ENCODE measurements at regions not wholly inside any gene's neighbourhood (a gene's known extent, or its start where the extent isn't known, plus 50 kb on each side); places are given as distances from the start of the nearest gene placed in this dataset.

GRCh38 chr2:21469564-21469963, 345.8 kb downstream of the TDRD15 start:
- H3K9me3 ChIP-seq (ENCODE audit: control insufficient read depth, insufficient read depth, low read length), result no peaks in the 10 kb centered on the region
- no peaks in the 10 kb centered on the region for H3K36me3 ChIP-seq (ENCODE audit: control insufficient read depth, insufficient read depth, low read length)
- H3K4me1 ChIP-seq (ENCODE audit: control insufficient read depth, insufficient read depth, low read length), result no peaks in the 10 kb centered on the region; the same call in 1 of the 2 replicates
- DNase-seq (ENCODE audit: low read depth, low spot score), result no peak
- H3K27me3 ChIP-seq (ENCODE audit: control insufficient read depth, insufficient read depth, low read length), result no peaks in the 10 kb centered on the region
- no peak overlapping the region for H3K27ac ChIP-seq (ENCODE audit: low read length)
- 100% methylated on average over 1 of the region's 4 CpGs for WGBS (ENCODE audit: insufficient coverage, insufficient read length)
- no peak overlapping the region for H3K4me3 ChIP-seq (ENCODE audit: low read length)

GRCh38 chr2:21480162-21480561, 356.4 kb downstream of the TDRD15 start:
- WGBS (ENCODE audit: insufficient coverage, insufficient read length), result no CpG with 5 or more reads among the region's 2 CpGs

GRCh38 chr2:21484643-21485042, 360.9 kb downstream of the TDRD15 start:
- no peak overlapping the region for H3K4me3 ChIP-seq (ENCODE audit: low read length)
- WGBS (ENCODE audit: insufficient coverage, insufficient read length), result no CpG with 5 or more reads among the region's 8 CpGs
- no peak for DNase-seq (ENCODE audit: low read depth, low spot score)

More at GRCh38 chr2:21480162-21480561, 356.4 kb downstream of the TDRD15 start:
- no peaks in the 10 kb centered on the region for H3K36me3 ChIP-seq (ENCODE audit: control insufficient read depth, insufficient read depth, low read length)
- no peaks in the 10 kb centered on the region for H3K4me1 ChIP-seq (ENCODE audit: control insufficient read depth, insufficient read depth, low read length)
- DNase-seq (ENCODE audit: low read depth, low spot score), result no peak
- H3K9me3 ChIP-seq (ENCODE audit: control insufficient read depth, insufficient read depth, low read length), result no peaks in the 10 kb centered on the region
- H3K4me3 ChIP-seq (ENCODE audit: low read length), result no peak overlapping the region
- H3K27ac ChIP-seq (ENCODE audit: low read length), result no peak overlapping the region
- H3K27me3 ChIP-seq (ENCODE audit: control insufficient read depth, insufficient read depth, low read length), result no peaks in the 10 kb centered on the region

GRCh38 chr2:21486445-21486844, 362.7 kb downstream of the TDRD15 start:
- DNase-seq (ENCODE audit: low read depth, low spot score), result no peak
- H3K36me3 ChIP-seq (ENCODE audit: control insufficient read depth, insufficient read depth, low read length), result no peaks in the 10 kb centered on the region
- H3K27ac ChIP-seq (ENCODE audit: low read length), result no peak overlapping the region
- no peaks in the 10 kb centered on the region for H3K9me3 ChIP-seq (ENCODE audit: control insufficient read depth, insufficient read depth, low read length)
- no CpG with 5 or more reads among the region's 2 CpGs for WGBS (ENCODE audit: insufficient coverage, insufficient read length)
- no peaks in the 10 kb centered on the region for H3K27me3 ChIP-seq (ENCODE audit: control insufficient read depth, insufficient read depth, low read length)
- H3K4me3 ChIP-seq (ENCODE audit: low read length), result no peak overlapping the region
- no peaks in the 10 kb centered on the region for H3K4me1 ChIP-seq (ENCODE audit: control insufficient read depth, insufficient read depth, low read length)

More at GRCh38 chr2:21484643-21485042, 360.9 kb downstream of the TDRD15 start:
- Histone ChIP-seq H3K9me3 (ENCODE audit: control insufficient read depth, insufficient read depth, low read length) (no peaks in the 10 kb centered on the region), H3K27me3 (ENCODE audit: control insufficient read depth, insufficient read depth, low read length) (no peaks in the 10 kb centered on the region), H3K27ac (ENCODE audit: low read length) (no peak overlapping the region), H3K36me3 (ENCODE audit: control insufficient read depth, insufficient read depth, low read length) (no peaks in the 10 kb centered on the region), H3K4me1 (ENCODE audit: control insufficient read depth, insufficient read depth, low read length) (no peaks in the 10 kb centered on the region)

- Histone ChIP-seq H3K9me3 (ENCODE audit: control insufficient read depth, insufficient read depth, low read length) (no peaks in the 10 kb centered on the region), H3K4me1 (ENCODE audit: control insufficient read depth, insufficient read depth, low read length) (no peaks in the 10 kb centered on the region), H3K27ac (ENCODE audit: low read length) (no peak overlapping the region), H3K4me3 (ENCODE audit: low read length) (no peak overlapping the region), H3K36me3 (ENCODE audit: control insufficient read depth, insufficient read depth, low read length) (no peaks in the 10 kb centered on the region), H3K27me3 (ENCODE audit: control insufficient read depth, insufficient read depth, low read length) (no peaks in the 10 kb centered on the region)
- no peak for DNase-seq (ENCODE audit: low read depth, low spot score)
- no CpG with 5 or more reads among the region's 3 CpGs for WGBS (ENCODE audit: insufficient coverage, insufficient read length)
Observed at GRCh38 chr2:21489080-21489479, 365.3 kb downstream of the TDRD15 start.

GRCh38 chr2:21498016-21498415, 374.2 kb downstream of the TDRD15 start:
- Histone ChIP-seq H3K9me3 (ENCODE audit: control insufficient read depth, insufficient read depth, low read length) (no peaks in the 10 kb centered on the region), H3K36me3 (ENCODE audit: control insufficient read depth, insufficient read depth, low read length) (no peaks in the 10 kb centered on the region), H3K27ac (ENCODE audit: low read length) (no peak overlapping the region), H3K27me3 (ENCODE audit: control insufficient read depth, insufficient read depth, low read length) (no peaks in the 10 kb centered on the region), H3K4me1 (ENCODE audit: control insufficient read depth, insufficient read depth, low read length) (peaks cover 2% of the 10 kb centered on the region; the same call in 1 of the 2 replicates), H3K4me3 (ENCODE audit: low read length) (no peak overlapping the region)
- no peak for DNase-seq (ENCODE audit: low read depth, low spot score)
- no CpG with 5 or more reads among the region's 4 CpGs for WGBS (ENCODE audit: insufficient coverage, insufficient read length)

GRCh38 chr2:21500401-21500945, 376.7 kb downstream of the TDRD15 start:
- Histone ChIP-seq H3K4me3 (ENCODE audit: low read length) (no peak overlapping the region), H3K27ac (ENCODE audit: low read length) (no peak overlapping the region), H3K4me1 (ENCODE audit: control insufficient read depth, insufficient read depth, low read length) (peaks cover 2% of the 10 kb centered on the region; the same call in 1 of the 2 replicates), H3K9me3 (ENCODE audit: control insufficient read depth, insufficient read depth, low read length) (no peaks in the 10 kb centered on the region), H3K27me3 (ENCODE audit: control insufficient read depth, insufficient read depth, low read length) (no peaks in the 10 kb centered on the region), H3K36me3 (ENCODE audit: control insufficient read depth, insufficient read depth, low read length) (no peaks in the 10 kb centered on the region)
- no peak for DNase-seq (ENCODE audit: low read depth, low spot score)
- WGBS (ENCODE audit: insufficient coverage, insufficient read length), result no CpG with 5 or more reads among the region's 4 CpGs

- no peak for DNase-seq (ENCODE audit: low read depth, low spot score)
- Histone ChIP-seq H3K27ac (ENCODE audit: low read length) (no peak overlapping the region), H3K4me3 (ENCODE audit: low read length) (no peak overlapping the region), H3K4me1 (ENCODE audit: control insufficient read depth, insufficient read depth, low read length) (peaks cover 2% of the 10 kb centered on the region; the same call in 1 of the 2 replicates), H3K9me3 (ENCODE audit: control insufficient read depth, insufficient read depth, low read length) (no peaks in the 10 kb centered on the region), H3K36me3 (ENCODE audit: control insufficient read depth, insufficient read depth, low read length) (no peaks in the 10 kb centered on the region), H3K27me3 (ENCODE audit: control insufficient read depth, insufficient read depth, low read length) (no peaks in the 10 kb centered on the region)
- WGBS (ENCODE audit: insufficient coverage, insufficient read length), result no CpG with 5 or more reads among the region's 5 CpGs
Observed at GRCh38 chr2:21501376-21502027, 377.7 kb downstream of the TDRD15 start.

- Histone ChIP-seq H3K4me3 (ENCODE audit: low read length) (no peak overlapping the region), H3K4me1 (ENCODE audit: control insufficient read depth, insufficient read depth, low read length) (no peaks in the 10 kb centered on the region), H3K9me3 (ENCODE audit: control insufficient read depth, insufficient read depth, low read length) (no peaks in the 10 kb centered on the region), H3K27me3 (ENCODE audit: control insufficient read depth, insufficient read depth, low read length) (no peaks in the 10 kb centered on the region), H3K27ac (ENCODE audit: low read length) (no peak overlapping the region), H3K36me3 (ENCODE audit: control insufficient read depth, insufficient read depth, low read length) (no peaks in the 10 kb centered on the region)
- DNase-seq (ENCODE audit: low read depth, low spot score), result no peak
- WGBS (ENCODE audit: insufficient coverage, insufficient read length), result no CpG with 5 or more reads among the region's 1 CpG
Observed at GRCh38 chr2:21515903-21516302, 392.1 kb downstream of the TDRD15 start.

GRCh38 chr2:21519412-21519811, 395.6 kb downstream of the TDRD15 start:
- Histone ChIP-seq H3K9me3 (ENCODE audit: control insufficient read depth, insufficient read depth, low read length) (no peaks in the 10 kb centered on the region), H3K36me3 (ENCODE audit: control insufficient read depth, insufficient read depth, low read length) (no peaks in the 10 kb centered on the region), H3K4me1 (ENCODE audit: control insufficient read depth, insufficient read depth, low read length) (no peaks in the 10 kb centered on the region), H3K4me3 (ENCODE audit: low read length) (no peak overlapping the region), H3K27ac (ENCODE audit: low read length) (no peak overlapping the region), H3K27me3 (ENCODE audit: control insufficient read depth, insufficient read depth, low read length) (no peaks in the 10 kb centered on the region)
- whole genome bisulfite sequencing (ENCODE audit: insufficient coverage, insufficient read length), result no CpG with 5 or more reads among the region's 1 CpG
- no peak for DNase-seq (ENCODE audit: low read depth, low spot score)

GRCh38 chr2:21519821-21520220, 396.1 kb downstream of the TDRD15 start:
- no peak for DNase-seq (ENCODE audit: low read depth, low spot score)
- H3K9me3 ChIP-seq (ENCODE audit: control insufficient read depth, insufficient read depth, low read length), result no peaks in the 10 kb centered on the region
- no peaks in the 10 kb centered on the region for H3K4me1 ChIP-seq (ENCODE audit: control insufficient read depth, insufficient read depth, low read length)
- no peak overlapping the region for H3K27ac ChIP-seq (ENCODE audit: low read length)
- WGBS (ENCODE audit: insufficient coverage, insufficient read length), result no CpG with 5 or more reads among the region's 4 CpGs
- H3K27me3 ChIP-seq (ENCODE audit: control insufficient read depth, insufficient read depth, low read length), result no peaks in the 10 kb centered on the region
- H3K4me3 ChIP-seq (ENCODE audit: low read length), result no peak overlapping the region
- H3K36me3 ChIP-seq (ENCODE audit: control insufficient read depth, insufficient read depth, low read length), result no peaks in the 10 kb centered on the region

Data from iPS DF 6.9 (cell line).